ENCODE measurements at regions not wholly inside any gene's neighbourhood (a gene's known extent, or its start where the extent isn't known, plus 50 kb on each side); places are given as distances from the start of the nearest gene placed in this dataset.

GRCh38 chr6:165092881-165093595, 216.4 kb downstream of the C6orf118 start:
- no peak overlapping the region for H3K4me3 ChIP-seq
- WGBS (ENCODE audit: insufficient coverage, low coverage, low lambda C conversion rate, missing lambda C conversion rate): 66% methylated on average over 6 of the region's 6 CpGs
- no peak overlapping the region for H3K27ac ChIP-seq
- no peaks in the 10 kb centered on the region for H3K4me1 ChIP-seq
- H3K9me3 ChIP-seq: peaks cover 0 to 4% (median 0%) of the 10 kb centered on the region in 4 donors
- DNase-seq (no peak), ATAC-seq (no peak)
- no peaks in the 10 kb centered on the region for H3K36me3 ChIP-seq
- H3K27me3 ChIP-seq: no peaks in the 10 kb centered on the region
- intact Hi-C loops (cut with DNase I): no loop called here
- no peak for TF ChIP-seq POLR2A (IDR thresholded peaks at IDR 0.05)
- no peak for TF ChIP-seq CTCF (IDR thresholded peaks at IDR 0.05)

GRCh38 chr6:165091121-165091785, 218.2 kb downstream of the C6orf118 start:
- intact Hi-C loops (cut with DNase I): no loop called here
- ATAC-seq (no peak), DNase-seq (no peak)
- no peaks in the 10 kb centered on the region for H3K36me3 ChIP-seq
- no peak overlapping the region for H3K27ac ChIP-seq
- 35% methylated on average over 7 of the region's 8 CpGs for WGBS (ENCODE audit: insufficient coverage, low coverage, low lambda C conversion rate, missing lambda C conversion rate)
- peaks cover 0 to 4% (median 0%) of the 10 kb centered on the region in 4 donors for H3K9me3 ChIP-seq
- H3K27me3 ChIP-seq: no peaks in the 10 kb centered on the region
- no peak overlapping the region for H3K4me3 ChIP-seq
- TF ChIP-seq CTCF (IDR thresholded peaks at IDR 0.05): no peak
- TF ChIP-seq POLR2A (IDR thresholded peaks at IDR 0.05): no peak
- H3K4me1 ChIP-seq: no peaks in the 10 kb centered on the region

GRCh38 chr6:165090242-165090641, 219.2 kb downstream of the C6orf118 start:
- intact Hi-C loops (cut with DNase I): no loop called here

GRCh38 chr6:165086814-165087213, 222.6 kb downstream of the C6orf118 start:
- ATAC-seq (no peak), DNase-seq (no peak)
- Histone ChIP-seq H3K4me3 (no peak overlapping the region), H3K27ac (no peak overlapping the region), H3K9me3 (no peaks in the 10 kb centered on the region), H3K4me1 (no peaks in the 10 kb centered on the region), H3K27me3 (no peaks in the 10 kb centered on the region), H3K36me3 (no peaks in the 10 kb centered on the region)
- TF ChIP-seq POLR2A (IDR thresholded peaks at IDR 0.05) (no peak), CTCF (IDR thresholded peaks at IDR 0.05) (no peak)
- WGBS (ENCODE audit: insufficient coverage, low coverage, low lambda C conversion rate, missing lambda C conversion rate): 74% methylated on average over 3 of the region's 3 CpGs
- intact Hi-C loops (cut with DNase I): no loop called here

More at GRCh38 chr6:165090242-165090641, 219.2 kb downstream of the C6orf118 start:
- H3K27me3 ChIP-seq: no peaks in the 10 kb centered on the region
- TF ChIP-seq CTCF (IDR thresholded peaks at IDR 0.05): no peak
- TF ChIP-seq POLR2A (IDR thresholded peaks at IDR 0.05): no peak
- no peak overlapping the region for H3K4me3 ChIP-seq
- DNase-seq (no peak), ATAC-seq (no peak)
- no peaks in the 10 kb centered on the region for H3K36me3 ChIP-seq
- WGBS (ENCODE audit: insufficient coverage, low coverage, low lambda C conversion rate, missing lambda C conversion rate): 42% methylated on average over 6 of the region's 8 CpGs
- H3K9me3 ChIP-seq: peaks cover 0 to 4% (median 0%) of the 10 kb centered on the region in 4 donors
- no peak overlapping the region for H3K27ac ChIP-seq
- no peaks in the 10 kb centered on the region for H3K4me1 ChIP-seq
